Activated T-cell treated with anti-CD3 and anti-CD28 coated beads, Interleukin-2, amount 50 U/mL, for 4 hours (primary cell): ENCODE measurements at regions not wholly inside any gene's neighbourhood (a gene's known extent, or its start where the extent isn't known, plus 50 kb on each side); places are given as distances from the start of the nearest gene placed in this dataset.

Source experiments
- ATAC-seq, 2 donors: fragments of 200-7000 bp; cut with Tn5 transposase; one replicate each; pipeline ENCODE4 v1.10.0; 2021
- DNase-seq: peaks from one replicate; pipeline ENCODE4 v3.0.0-alpha.2; 2020
- H3K27me3 Mint-ChIP-seq: one replicate; pipeline ENCODE4 v1.8.0; 2021; ENCODE audit warnings: low read depth, mixed read lengths
- H3K36me3 Mint-ChIP-seq: one replicate; pipeline ENCODE4 v1.8.0; 2022; ENCODE audit warnings: mixed read lengths; ENCODE audit not compliant: insufficient read depth
- H3K4me1 Mint-ChIP-seq: one replicate; pipeline ENCODE4 v1.8.0; 2021; ENCODE audit warnings: low read depth, mixed read lengths
- H3K4me3 Mint-ChIP-seq: one replicate; pipeline ENCODE4 v1.8.0; 2021; ENCODE audit warnings: mild to moderate bottlenecking, moderate library complexity, mixed read lengths
- H3K9me3 Mint-ChIP-seq: one replicate; pipeline ENCODE4 v1.8.0; 2021; ENCODE audit warnings: mixed read lengths

- peak overlapping the region; percentile 61 for H3K4me3 Mint-ChIP-seq
- H3K36me3 Mint-ChIP-seq = no peaks in the 10 kb centered on the region
- ATAC-seq (peak; percentile 41 to 62), DNase-seq (no peak)
- H3K4me1 Mint-ChIP-seq = peaks cover 9% of the 10 kb centered on the region
- H3K27me3 Mint-ChIP-seq = no peaks in the 10 kb centered on the region
- peaks cover 33% of the 10 kb centered on the region for H3K9me3 Mint-ChIP-seq
These were observed 307.9 kb upstream of the SLC35B3 start for GRCh38 chr6:8743170-8743745.

- peaks cover 9% of the 10 kb centered on the region for H3K4me1 Mint-ChIP-seq
- no peak overlapping the region for H3K4me3 Mint-ChIP-seq
- DNase-seq (no peak), ATAC-seq (no peak)
- no peaks in the 10 kb centered on the region for H3K36me3 Mint-ChIP-seq
- peaks cover 27% of the 10 kb centered on the region for H3K9me3 Mint-ChIP-seq
- H3K27me3 Mint-ChIP-seq = no peaks in the 10 kb centered on the region
These were observed 304.1 kb upstream of the SLC35B3 start for GRCh38 chr6:8739454-8739853.

GRCh38 chr6:8738951-8739350 lies 303.6 kb upstream of the SLC35B3 start:
- H3K27me3 Mint-ChIP-seq = no peaks in the 10 kb centered on the region
- no peaks in the 10 kb centered on the region for H3K36me3 Mint-ChIP-seq
- no peak overlapping the region for H3K4me3 Mint-ChIP-seq
- DNase-seq = no peak
- ATAC-seq = no peak
- peaks cover 25% of the 10 kb centered on the region for H3K9me3 Mint-ChIP-seq
- peaks cover 9% of the 10 kb centered on the region for H3K4me1 Mint-ChIP-seq

- Mint-ChIP-seq H3K27me3 (no peaks in the 10 kb centered on the region), H3K4me3 (no peak overlapping the region), H3K36me3 (no peaks in the 10 kb centered on the region), H3K4me1 (no peaks in the 10 kb centered on the region), H3K9me3 (peaks cover 22% of the 10 kb centered on the region)
- ATAC-seq (no peak), DNase-seq (no peak)
These were observed 301.0 kb upstream of the SLC35B3 start for GRCh38 chr6:8736156-8736895.

- no peaks in the 10 kb centered on the region for H3K4me1 Mint-ChIP-seq
- no peaks in the 10 kb centered on the region for H3K36me3 Mint-ChIP-seq
- H3K27me3 Mint-ChIP-seq = no peaks in the 10 kb centered on the region
- DNase-seq (no peak), ATAC-seq (no peak)
- H3K4me3 Mint-ChIP-seq = no peak overlapping the region
- H3K9me3 Mint-ChIP-seq = peaks cover 11% of the 10 kb centered on the region
These were observed 298.5 kb upstream of the SLC35B3 start for GRCh38 chr6:8733879-8734278.

- H3K4me3 Mint-ChIP-seq = no peak overlapping the region
- H3K27me3 Mint-ChIP-seq = no peaks in the 10 kb centered on the region
- ATAC-seq (no peak), DNase-seq (no peak)
- H3K4me1 Mint-ChIP-seq = no peaks in the 10 kb centered on the region
- H3K9me3 Mint-ChIP-seq = peaks cover 6% of the 10 kb centered on the region
- no peaks in the 10 kb centered on the region for H3K36me3 Mint-ChIP-seq
These were observed 296.5 kb upstream of the SLC35B3 start for GRCh38 chr6:8731874-8732273.

GRCh38 chr6:8710668-8711431 lies 275.5 kb upstream of the SLC35B3 start:
- no peak overlapping the region for H3K4me3 Mint-ChIP-seq
- H3K4me1 Mint-ChIP-seq = no peaks in the 10 kb centered on the region
- H3K9me3 Mint-ChIP-seq = no peaks in the 10 kb centered on the region
- H3K36me3 Mint-ChIP-seq = no peaks in the 10 kb centered on the region
- H3K27me3 Mint-ChIP-seq = no peaks in the 10 kb centered on the region
- ATAC-seq (no peak), DNase-seq (no peak)

GRCh38 chr6:8707956-8708772 lies 272.8 kb upstream of the SLC35B3 start:
- Mint-ChIP-seq H3K4me1 (no peaks in the 10 kb centered on the region), H3K36me3 (no peaks in the 10 kb centered on the region), H3K9me3 (no peaks in the 10 kb centered on the region), H3K4me3 (no peak overlapping the region), H3K27me3 (no peaks in the 10 kb centered on the region)
- no peak for DNase-seq
- no peak for ATAC-seq

GRCh38 chr6:8707369-8707768 lies 272.0 kb upstream of the SLC35B3 start:
- no peak overlapping the region for H3K4me3 Mint-ChIP-seq
- DNase-seq = no peak
- ATAC-seq = no peak
- no peaks in the 10 kb centered on the region for H3K36me3 Mint-ChIP-seq
- no peaks in the 10 kb centered on the region for H3K4me1 Mint-ChIP-seq
- no peaks in the 10 kb centered on the region for H3K27me3 Mint-ChIP-seq
- H3K9me3 Mint-ChIP-seq = no peaks in the 10 kb centered on the region

GRCh38 chr6:8705435-8706020 lies 270.2 kb upstream of the SLC35B3 start:
- H3K27me3 Mint-ChIP-seq = no peaks in the 10 kb centered on the region
- ATAC-seq = no peak
- H3K36me3 Mint-ChIP-seq = no peaks in the 10 kb centered on the region

GRCh38 chr6:8703059-8703458 lies 267.7 kb upstream of the SLC35B3 start:
- ATAC-seq (no peak), DNase-seq (no peak)
- H3K4me1 Mint-ChIP-seq = no peaks in the 10 kb centered on the region
- no peaks in the 10 kb centered on the region for H3K27me3 Mint-ChIP-seq
- H3K4me3 Mint-ChIP-seq = no peak overlapping the region
- peaks cover 9% of the 10 kb centered on the region for H3K9me3 Mint-ChIP-seq
- H3K36me3 Mint-ChIP-seq = no peaks in the 10 kb centered on the region

More at GRCh38 chr6:8705435-8706020, 270.2 kb upstream of the SLC35B3 start:
- H3K4me3 Mint-ChIP-seq = no peak overlapping the region
- H3K9me3 Mint-ChIP-seq = peaks cover 6% of the 10 kb centered on the region
- DNase-seq = no peak
- H3K4me1 Mint-ChIP-seq = no peaks in the 10 kb centered on the region

- H3K36me3 Mint-ChIP-seq = no peaks in the 10 kb centered on the region
- H3K9me3 Mint-ChIP-seq = peaks cover 16% of the 10 kb centered on the region
- no peak for DNase-seq
- H3K4me1 Mint-ChIP-seq = no peaks in the 10 kb centered on the region
- no peaks in the 10 kb centered on the region for H3K27me3 Mint-ChIP-seq
- no peak for ATAC-seq
- H3K4me3 Mint-ChIP-seq = no peak overlapping the region
These were observed 253.5 kb upstream of the SLC35B3 start for GRCh38 chr6:8688821-8689220.

GRCh38 chr6:8686077-8686476 lies 250.7 kb upstream of the SLC35B3 start:
- Mint-ChIP-seq H3K36me3 (no peaks in the 10 kb centered on the region), H3K4me1 (no peaks in the 10 kb centered on the region), H3K27me3 (no peaks in the 10 kb centered on the region), H3K4me3 (no peak overlapping the region), H3K9me3 (peaks cover 10% of the 10 kb centered on the region)
- ATAC-seq (no peak), DNase-seq (no peak)

- ATAC-seq (no peak), DNase-seq (no peak)
- Mint-ChIP-seq H3K4me3 (no peak overlapping the region), H3K27me3 (no peaks in the 10 kb centered on the region), H3K36me3 (no peaks in the 10 kb centered on the region), H3K4me1 (no peaks in the 10 kb centered on the region), H3K9me3 (peaks cover 14% of the 10 kb centered on the region)
These were observed 247.9 kb upstream of the SLC35B3 start for GRCh38 chr6:8683204-8683603.
